A673 (cell line): ENCODE measurements at regions not wholly inside any gene's neighbourhood (a gene's known extent, or its start where the extent isn't known, plus 50 kb on each side); places are given as distances from the start of the nearest gene placed in this dataset.

Experiments used
- CTCF ChIP-seq: fragments of 300-800, 200-600 bp; sonication (generic); conservative IDR thresholded peaks from 2 replicates; pipeline ENCODE4 v1.5.1; 2017; ENCODE audit warnings: low read depth, mild to moderate bottlenecking, antibody characterized with exemption, low read length, moderate library complexity, mixed read lengths
- EZH2 ChIP-seq: fragments of 200-600 bp; sonication (generic); IDR thresholded peaks from 2 replicates; pipeline ENCODE4 v1.6.1; 2017; ENCODE audit warnings: borderline replicate concordance, low read depth, mild to moderate bottlenecking, mixed read lengths, antibody characterized with exemption, low read length; ENCODE audit not compliant: poor library complexity, severe bottlenecking

GRCh38 chr6:134680021-134680420 lies 269.9 kb downstream of the ALDH8A1 start:
- TF ChIP-seq CTCF (no peak), EZH2 (no peak)
